Ovary (tissue), 3 donors: ENCODE measurements at regions not wholly inside any gene's neighbourhood (a gene's known extent, or its start where the extent isn't known, plus 50 kb on each side); places are given as distances from the start of the nearest gene placed in this dataset.

Experiments used
- EP300 ChIP-seq: sonication (generic); formaldehyde crosslinking; IDR thresholded peaks from one replicate; pipeline ENCODE4 v1.6.1; 2017; ENCODE audit warnings: antibody characterized with exemption
- POLR2A ChIP-seq: fragments of 450-650 bp; IDR thresholded peaks from one replicate; pipeline ENCODE4 v1.6.1; 2017; ENCODE audit warnings: antibody characterized with exemption, mild to moderate bottlenecking, moderate library complexity
- TF ChIP-seq, protein P1 (sequence below), 3 donors: fragments of 450-650 bp in 2 of 3; fragments of 200-600 bp in 1 of 3; IDR thresholded peaks; one replicate each; pipeline versions ENCODE4 v1.5.1 to v1.8.0; 2016 to 2022; ENCODE audit warnings: antibody characterized with exemption in 3 of 3, mild to moderate bottlenecking in 1 of 3
- donor health status: DM: no; HTN: no; CAD: no.

DNA sequence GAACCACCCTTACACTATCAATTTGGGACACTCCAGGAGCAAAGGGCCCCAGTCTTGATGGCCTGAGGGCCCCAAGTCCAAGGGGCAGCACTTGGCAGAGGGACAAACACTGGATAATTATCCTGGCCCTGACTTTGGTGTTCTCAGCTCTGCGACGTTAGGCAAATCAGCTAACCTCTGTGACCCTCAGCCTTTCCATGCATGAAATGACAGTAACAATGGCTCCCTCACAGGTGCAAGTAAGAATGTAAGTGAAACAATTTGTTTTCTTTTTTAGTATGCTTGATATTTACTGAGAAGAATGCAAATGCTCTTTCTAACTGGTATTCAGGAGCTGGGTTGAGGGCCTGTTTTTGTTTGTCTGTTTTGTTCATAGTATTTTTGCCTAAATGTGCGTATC, 61.6 kb upstream of the PRDX6 start:
- TF ChIP-seq, protein P1, sequence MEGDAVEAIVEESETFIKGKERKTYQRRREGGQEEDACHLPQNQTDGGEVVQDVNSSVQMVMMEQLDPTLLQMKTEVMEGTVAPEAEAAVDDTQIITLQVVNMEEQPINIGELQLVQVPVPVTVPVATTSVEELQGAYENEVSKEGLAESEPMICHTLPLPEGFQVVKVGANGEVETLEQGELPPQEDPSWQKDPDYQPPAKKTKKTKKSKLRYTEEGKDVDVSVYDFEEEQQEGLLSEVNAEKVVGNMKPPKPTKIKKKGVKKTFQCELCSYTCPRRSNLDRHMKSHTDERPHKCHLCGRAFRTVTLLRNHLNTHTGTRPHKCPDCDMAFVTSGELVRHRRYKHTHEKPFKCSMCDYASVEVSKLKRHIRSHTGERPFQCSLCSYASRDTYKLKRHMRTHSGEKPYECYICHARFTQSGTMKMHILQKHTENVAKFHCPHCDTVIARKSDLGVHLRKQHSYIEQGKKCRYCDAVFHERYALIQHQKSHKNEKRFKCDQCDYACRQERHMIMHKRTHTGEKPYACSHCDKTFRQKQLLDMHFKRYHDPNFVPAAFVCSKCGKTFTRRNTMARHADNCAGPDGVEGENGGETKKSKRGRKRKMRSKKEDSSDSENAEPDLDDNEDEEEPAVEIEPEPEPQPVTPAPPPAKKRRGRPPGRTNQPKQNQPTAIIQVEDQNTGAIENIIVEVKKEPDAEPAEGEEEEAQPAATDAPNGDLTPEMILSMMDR (IDR thresholded peaks at IDR 0.05) = no peak
- no peak for TF ChIP-seq POLR2A
- no peak for TF ChIP-seq EP300
